GM21717 (cell line): ENCODE measurements at regions not wholly inside any gene's neighbourhood (a gene's known extent, or its start where the extent isn't known, plus 50 kb on each side); places are given as distances from the start of the nearest gene placed in this dataset.

Source experiments
- ATAC-seq: cut with Tn5 transposase; IDR thresholded peaks from one replicate; pipeline ENCODE4 v1.9.1; 2021; ENCODE audit warnings: mild to moderate bottlenecking, moderate library complexity; ENCODE audit not compliant: unreplicated experiment

GRCh38 chr10:20958764-20959163, 61.7 kb upstream of the NEBL start:
- no peak for ATAC-seq

GRCh38 chr10:20958225-20958624, 61.1 kb upstream of the NEBL start:
- ATAC-seq, result no peak

GRCh38 chr10:20957744-20958143, 60.6 kb upstream of the NEBL start:
- ATAC-seq, result no peak

GRCh38 chr10:20956843-20957242, 59.7 kb upstream of the NEBL start:
- no peak for ATAC-seq

GRCh38 chr10:20955355-20955893, 58.3 kb upstream of the NEBL start:
- ATAC-seq, result no peak

GRCh38 chr10:20954519-20954918, 57.4 kb upstream of the NEBL start:
- ATAC-seq, result no peak

- ATAC-seq, result no peak
Observed at GRCh38 chr10:20953120-20953519, 56.0 kb upstream of the NEBL start.

GRCh38 chr10:20949967-20950366, 52.9 kb upstream of the NEBL start:
- no peak for ATAC-seq

GRCh38 chr10:20948686-20949327, 51.7 kb upstream of the NEBL start:
- peak; percentile 82 for ATAC-seq
